GM23248 (cell line): ENCODE measurements at regions not wholly inside any gene's neighbourhood (a gene's known extent, or its start where the extent isn't known, plus 50 kb on each side); places are given as distances from the start of the nearest gene placed in this dataset.
"Not testable (repeated sequence)": the region's sequence is repeated elsewhere in the genome, so short reads cannot be mapped to it uniquely, and the experiment has no call there.

Experiments used
- DNase-seq: peaks from one replicate; pipeline ENCODE4 v3.0.0-alpha.2; 2015
- H2AFZ ChIP-seq: fragments of 200-600 bp; sonication (generic); 2 replicates; pipeline ENCODE4 v1.6.1; 2016; ENCODE audit warnings: antibody characterized with exemption
- H3F3A ChIP-seq: fragments of 200-600 bp; sonication (generic); 2 replicates; pipeline ENCODE4 v1.6.1; 2016; ENCODE audit warnings: mild to moderate bottlenecking, antibody characterized with exemption, mixed run types; ENCODE audit not compliant: insufficient read depth
- H3K27ac ChIP-seq: fragments of 200-600 bp; sonication (generic); 2 replicates; pipeline ENCODE4 v1.5.1; 2016; ENCODE audit warnings: mild to moderate bottlenecking
- H3K27me3 ChIP-seq: fragments of 200-600 bp; sonication (generic); replicated peaks from 2 replicates; pipeline ENCODE4 v1.6.1; 2016; ENCODE audit warnings: mild to moderate bottlenecking; ENCODE audit not compliant: insufficient read depth
- H3K36me3 ChIP-seq: fragments of 200-600 bp; sonication (generic); 2 replicates; pipeline ENCODE4 v1.6.1; 2016; ENCODE audit warnings: low read depth, mild to moderate bottlenecking
- H3K4me1 ChIP-seq: fragments of 200-600 bp; sonication (generic); 2 replicates; pipeline ENCODE4 v1.6.1; 2016; ENCODE audit warnings: mild to moderate bottlenecking; ENCODE audit not compliant: insufficient read depth
- H3K4me2 ChIP-seq: fragments of 200-600 bp; sonication (generic); one replicate; pipeline ENCODE4 v1.6.1; 2016; ENCODE audit warnings: mild to moderate bottlenecking; ENCODE audit not compliant: unreplicated experiment
- H3K4me3 ChIP-seq: fragments of 200-600 bp; sonication (generic); 2 replicates; pipeline ENCODE4 v1.5.1; 2016; ENCODE audit warnings: mild to moderate bottlenecking
- H3K79me2 ChIP-seq: fragments of 200-600 bp; sonication (generic); 2 replicates; pipeline ENCODE4 v1.6.1; 2016; ENCODE audit warnings: mild to moderate bottlenecking; ENCODE audit not compliant: insufficient read depth
- H3K9ac ChIP-seq: fragments of 200-600 bp; sonication (generic); 2 replicates; pipeline ENCODE4 v1.6.1; 2016; ENCODE audit warnings: mild to moderate bottlenecking
- H3K9me2 ChIP-seq: fragments of 200-600 bp; sonication (generic); 2 replicates; pipeline ENCODE4 v1.6.1; 2016; ENCODE audit warnings: mixed run types, mild to moderate bottlenecking, moderate library complexity; ENCODE audit not compliant: insufficient read depth
- H3K9me3 ChIP-seq: fragments of 200-600 bp; sonication (generic); one replicate; pipeline ENCODE4 v1.6.1; 2017; ENCODE audit warnings: low read depth
- H4K20me1 ChIP-seq: fragments of 200-600 bp; sonication (generic); 2 replicates; pipeline ENCODE4 v1.6.0; 2016; ENCODE audit not compliant: insufficient read depth
- EZH2 ChIP-seq: fragments of 200-600 bp; sonication (generic); IDR thresholded peaks from 2 replicates; pipeline ENCODE4 v1.6.1; 2018; ENCODE audit warnings: antibody characterized with exemption, mild to moderate bottlenecking; ENCODE audit not compliant: insufficient read depth, poor library complexity, severe bottlenecking
- EZH2phosphoT487 ChIP-seq: fragments of 200-600 bp; sonication (generic); IDR thresholded peaks from 2 replicates; pipeline ENCODE4 v1.6.1; 2018; ENCODE audit warnings: antibody characterized with exemption, moderate library complexity, mild to moderate bottlenecking, low read depth; ENCODE audit not compliant: insufficient read depth
- WGBS, 2 experiments: methylation state at CpG; one replicate each; pipeline ENCODE4 v1.1.6; 2015 to 2017; ENCODE audit warnings: low lambda C conversion rate in 2 of 2, low coverage in 1 of 2; ENCODE audit errors: missing lambda C conversion rate in 2 of 2; 5-methylcytosine and 5-hydroxymethylcytosine counted together
- in situ Hi-C: fragments of 300-500 bp; cut with MboI; formaldehyde crosslinking; loops from 2 replicates; pipeline ENCODE4 v1.15.0; 2020

DNA sequence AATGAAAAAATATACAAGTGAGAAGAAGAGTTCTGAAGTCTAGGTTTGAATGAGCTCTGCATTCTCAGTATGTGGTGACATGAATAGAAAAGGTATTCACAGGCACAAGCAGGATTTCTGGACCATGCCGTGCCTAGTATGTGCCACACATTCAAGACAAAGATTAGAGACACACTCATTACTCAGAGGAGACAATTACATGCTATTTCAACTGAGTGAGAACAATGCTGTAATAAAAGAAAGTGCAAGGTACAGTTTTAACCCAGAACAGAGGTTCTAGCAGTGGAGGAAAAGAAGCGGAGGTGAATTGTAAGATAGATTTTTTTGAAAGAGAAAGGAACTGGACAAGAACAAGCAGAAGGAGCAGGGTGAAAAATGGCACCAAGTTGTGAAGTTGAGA is 121.0 kb upstream of the RASGEF1B start:
- no peak overlapping the region for H3K4me2 ChIP-seq
- 84 to 87% methylated on average over 2 of the region's 2 CpGs for WGBS, 2 experiments

DNA sequence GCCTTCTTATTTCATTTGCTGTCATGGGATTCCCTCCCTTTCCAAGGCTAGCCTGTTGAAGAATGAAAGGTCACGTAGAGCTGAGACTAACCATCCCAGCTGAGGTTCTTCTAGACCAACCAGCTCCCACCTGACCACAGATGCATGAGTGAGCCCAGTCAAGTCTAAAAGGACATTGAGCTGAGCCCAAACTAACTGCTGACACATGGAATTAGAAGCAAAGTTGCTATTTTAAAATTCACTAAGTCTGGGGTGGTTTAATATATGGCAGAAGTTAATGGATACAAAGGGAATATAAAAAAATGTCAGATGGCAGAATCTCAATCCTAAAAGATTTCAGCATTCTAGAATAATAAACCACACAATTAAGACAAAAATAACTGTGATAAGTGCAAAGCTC is 118.9 kb upstream of the RASGEF1B start:
- no peak overlapping the region for H3K27ac ChIP-seq
- TF ChIP-seq EZH2 (no peak), EZH2phosphoT487 (no peak)
- H3K4me3 ChIP-seq: no peak overlapping the region
- H3K27me3 ChIP-seq: no peaks in the 10 kb centered on the region
- H3K9me3 ChIP-seq: no peaks in the 10 kb centered on the region
- WGBS, 2 experiments: 36 to 47% methylated on average over 1 of the region's 1 CpG
- H3K79me2 ChIP-seq: no peaks in the 10 kb centered on the region
- no peak overlapping the region for H2AFZ ChIP-seq
- in situ Hi-C loops: no loop called here
- no peak overlapping the region for H3K4me2 ChIP-seq
- no peaks in the 10 kb centered on the region for H3K36me3 ChIP-seq
- H3K9ac ChIP-seq: no peak overlapping the region
- H3K4me1 ChIP-seq: no peaks in the 10 kb centered on the region
- DNase-seq: no peak
- no peaks in the 10 kb centered on the region for H3K9me2 ChIP-seq
- no peaks in the 10 kb centered on the region for H3F3A ChIP-seq
- H4K20me1 ChIP-seq: no peaks in the 10 kb centered on the region

More for the DNA sequence above, 121.0 kb upstream of the RASGEF1B start:
- no peak overlapping the region for H3K27ac ChIP-seq
- H3F3A ChIP-seq: no peaks in the 10 kb centered on the region
- H3K9me2 ChIP-seq: no peaks in the 10 kb centered on the region
- no peaks in the 10 kb centered on the region for H3K9me3 ChIP-seq
- no peak for DNase-seq
- H3K4me1 ChIP-seq: no peaks in the 10 kb centered on the region
- TF ChIP-seq EZH2phosphoT487 (no peak), EZH2 (no peak)
- no peaks in the 10 kb centered on the region for H4K20me1 ChIP-seq
- H3K4me3 ChIP-seq: no peak overlapping the region
- H3K27me3 ChIP-seq: no peaks in the 10 kb centered on the region
- H3K36me3 ChIP-seq: no peaks in the 10 kb centered on the region
- H2AFZ ChIP-seq: no peak overlapping the region
- no peak overlapping the region for H3K9ac ChIP-seq
- in situ Hi-C loops: no loop called here
- no peaks in the 10 kb centered on the region for H3K79me2 ChIP-seq

GRCh38 chr4:81589262-81589661 is 117.6 kb upstream of the RASGEF1B start:
- no peaks in the 10 kb centered on the region for H3K27me3 ChIP-seq
- no peaks in the 10 kb centered on the region for H4K20me1 ChIP-seq
- no peaks in the 10 kb centered on the region for H3K9me2 ChIP-seq
- no peaks in the 10 kb centered on the region for H3K9me3 ChIP-seq
- no peak for DNase-seq
- H3K36me3 ChIP-seq: no peaks in the 10 kb centered on the region
- no peak for TF ChIP-seq EZH2
- TF ChIP-seq EZH2phosphoT487: no peak
- 82 to 83% methylated on average over 1 of the region's 1 CpG for WGBS, 2 experiments
- in situ Hi-C loops: no loop called here
- no peak overlapping the region for H2AFZ ChIP-seq
- no peak overlapping the region for H3K27ac ChIP-seq
- no peaks in the 10 kb centered on the region for H3K4me1 ChIP-seq
- H3F3A ChIP-seq: no peaks in the 10 kb centered on the region
- H3K4me3 ChIP-seq: no peak overlapping the region
- no peak overlapping the region for H3K9ac ChIP-seq
- no peak overlapping the region for H3K4me2 ChIP-seq
- H3K79me2 ChIP-seq: no peaks in the 10 kb centered on the region

DNA sequence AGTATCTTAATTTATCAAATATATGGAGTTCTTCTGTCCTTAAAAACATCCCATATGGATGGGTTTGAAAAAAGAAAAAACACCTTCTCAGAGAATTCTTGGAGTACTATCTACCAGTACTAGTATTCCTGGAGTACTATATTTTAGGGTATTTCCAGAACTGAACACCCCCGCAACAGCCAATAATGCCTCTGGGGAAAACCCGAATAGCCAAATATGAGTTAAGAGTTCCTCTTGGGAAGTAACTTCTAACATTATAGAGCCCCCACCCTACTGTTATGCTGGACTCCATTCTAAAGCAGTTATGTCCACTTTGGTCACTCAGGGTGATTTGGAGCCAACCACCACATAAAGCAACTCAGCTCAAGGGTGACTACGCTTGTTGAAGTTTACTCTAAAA is 115.0 kb upstream of the RASGEF1B start:
- Histone ChIP-seq H3K9me2 (no peaks in the 10 kb centered on the region), H3K4me1 (no peaks in the 10 kb centered on the region), H3K9ac (no peak overlapping the region), H2AFZ (no peak overlapping the region), H3K36me3 (no peaks in the 10 kb centered on the region), H3K27me3 (no peaks in the 10 kb centered on the region), H3K9me3 (no peaks in the 10 kb centered on the region), H3K4me2 (no peak overlapping the region), H4K20me1 (no peaks in the 10 kb centered on the region), H3K4me3 (no peak overlapping the region), H3F3A (no peaks in the 10 kb centered on the region), H3K27ac (no peak overlapping the region), H3K79me2 (no peaks in the 10 kb centered on the region)
- no peak for DNase-seq
- in situ Hi-C loops: no loop called here
- WGBS, 2 experiments: 90 to 91% methylated on average over 3 of the region's 3 CpGs
- TF ChIP-seq EZH2 (no peak), EZH2phosphoT487 (no peak)

GRCh38 chr4:81580994-81581374 is 109.3 kb upstream of the RASGEF1B start:
- H2AFZ ChIP-seq, in situ Hi-C loops, H3K27me3 ChIP-seq, H3K4me2 ChIP-seq, DNase-seq, H3K4me3 ChIP-seq, H3K9me3 ChIP-seq, H3K9ac ChIP-seq, H3K27ac ChIP-seq, H4K20me1 ChIP-seq, H3K36me3 ChIP-seq, H3F3A ChIP-seq, H3K79me2 ChIP-seq, H3K9me2 ChIP-seq, H3K4me1 ChIP-seq: not testable (repeated sequence)
- 69 to 75% methylated on average over 3 of the region's 3 CpGs for WGBS, 2 experiments
